ENCODE measurements at regions not wholly inside any gene's neighbourhood (a gene's known extent, or its start where the extent isn't known, plus 50 kb on each side); places are given as distances from the start of the nearest gene placed in this dataset.

DNA sequence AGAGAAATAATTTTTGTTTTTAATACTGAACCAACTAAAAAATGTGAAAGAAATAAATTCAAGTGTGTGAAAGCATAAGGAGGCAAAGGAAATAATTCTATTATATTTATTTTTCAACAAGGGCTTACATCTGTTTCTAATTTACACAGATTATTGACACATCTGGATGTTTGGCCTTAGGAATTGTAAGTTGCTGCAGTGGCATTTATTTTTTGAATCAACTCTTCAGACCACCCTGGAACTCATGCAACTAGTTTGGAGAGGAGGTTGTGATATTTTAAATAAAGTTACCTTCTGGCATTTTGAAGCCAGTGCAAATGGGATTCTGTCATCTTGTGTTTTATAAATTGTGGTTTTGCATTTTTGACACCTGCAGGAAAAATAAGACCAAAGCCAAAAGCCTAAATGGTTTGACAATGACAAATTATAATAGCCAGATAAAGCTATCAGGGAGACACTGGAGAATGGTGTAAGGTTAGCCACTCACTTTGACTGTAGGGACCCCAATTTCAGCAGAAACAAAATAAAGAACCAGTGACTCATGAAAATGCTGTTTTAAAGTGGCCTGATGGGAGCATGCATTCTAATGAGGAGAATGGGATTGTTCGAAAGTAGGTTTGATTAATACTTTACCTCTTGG lies 192.9 kb downstream of the KLF5 start:
- no peak for DNase-seq (ENCODE audit: low read depth)

DNA sequence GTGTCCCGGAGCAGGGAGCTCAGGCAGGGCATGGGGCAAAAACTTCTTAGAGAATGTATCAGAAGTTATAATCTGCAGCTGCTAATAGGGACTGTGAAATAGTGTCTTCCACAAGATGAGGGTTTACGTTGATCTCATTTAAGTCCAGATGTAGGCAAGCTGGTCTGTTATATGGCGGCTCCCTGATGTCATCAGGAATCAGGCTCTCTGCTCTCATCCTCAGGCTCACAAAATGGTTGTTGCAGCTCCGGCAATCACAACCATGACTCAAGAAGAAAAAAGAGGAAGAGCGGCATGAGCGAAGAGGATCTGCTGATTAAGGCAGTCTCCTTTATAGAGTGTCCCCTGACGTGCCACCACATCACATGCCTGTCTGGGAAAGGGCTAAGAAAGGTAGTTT lies 191.3 kb downstream of the KLF5 start:
- DNase-seq (ENCODE audit: low read depth) = no peak

- DNase-seq (ENCODE audit: low read depth) = no peak
Observed at GRCh38 chr13:73248711-73249580, 190.1 kb downstream of the KLF5 start.

- no peak for DNase-seq (ENCODE audit: low read depth)
Observed at GRCh38 chr13:73248154-73248553, 189.3 kb downstream of the KLF5 start.

- no peak for DNase-seq (ENCODE audit: low read depth)
Observed at GRCh38 chr13:73245246-73245645, 186.4 kb downstream of the KLF5 start.

GRCh38 chr13:73244467-73244866 lies 185.7 kb downstream of the KLF5 start:
- DNase-seq (ENCODE audit: low read depth) = no peak

DNA sequence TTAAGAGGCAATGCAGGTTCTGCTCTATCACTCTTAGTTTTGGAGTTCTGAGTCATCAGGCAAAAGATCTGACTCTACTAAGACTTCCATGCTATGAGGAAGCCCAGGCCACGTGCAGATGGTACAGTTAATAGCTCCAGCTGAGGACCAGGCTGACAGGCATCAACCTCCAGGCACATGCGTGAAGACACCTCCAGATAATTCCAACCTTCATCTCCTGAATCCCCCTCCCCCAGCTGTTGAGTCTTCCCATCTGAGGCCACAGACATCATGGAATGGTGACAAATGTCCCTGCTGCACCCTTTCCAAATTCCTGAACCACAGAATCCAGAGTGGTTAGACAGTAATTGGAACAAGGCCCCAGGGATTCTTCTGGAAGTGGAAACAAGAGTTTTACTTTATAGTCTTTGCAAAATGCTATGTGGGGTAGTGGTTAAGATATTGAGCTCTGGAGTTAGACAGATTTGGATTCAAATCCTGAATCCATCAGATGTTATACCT lies 183.8 kb downstream of the KLF5 start:
- DNase-seq (ENCODE audit: low read depth) = no peak

- DNase-seq (ENCODE audit: low read depth) = no peak
Observed at GRCh38 chr13:73240193-73240592, 181.4 kb downstream of the KLF5 start.

- DNase-seq (ENCODE audit: low read depth) = no peak
Observed at GRCh38 chr13:73235385-73235784, 176.6 kb downstream of the KLF5 start.

- DNase-seq (ENCODE audit: low read depth) = no peak
Observed at GRCh38 chr13:73231471-73231870, 172.7 kb downstream of the KLF5 start.

DNA sequence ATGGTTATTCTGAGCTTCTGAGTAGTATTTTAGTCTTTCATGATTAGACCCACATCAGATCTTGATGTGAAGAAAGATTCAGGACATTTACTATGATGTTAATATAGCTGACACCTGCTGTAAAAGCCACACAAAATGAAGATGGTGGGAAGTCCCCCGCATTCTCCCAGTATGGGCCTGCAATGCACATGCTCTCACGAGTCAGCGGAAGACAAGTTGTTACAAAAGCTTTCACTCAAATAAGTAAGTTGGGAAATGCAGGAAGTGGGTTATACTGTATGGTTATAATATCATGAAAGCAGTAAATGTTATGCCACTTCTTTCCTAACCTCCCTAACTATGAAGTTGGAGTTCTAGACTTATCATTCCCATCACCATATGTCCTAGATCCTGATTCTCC lies 171.9 kb downstream of the KLF5 start:
- DNase-seq (ENCODE audit: low read depth) = no peak

DNA sequence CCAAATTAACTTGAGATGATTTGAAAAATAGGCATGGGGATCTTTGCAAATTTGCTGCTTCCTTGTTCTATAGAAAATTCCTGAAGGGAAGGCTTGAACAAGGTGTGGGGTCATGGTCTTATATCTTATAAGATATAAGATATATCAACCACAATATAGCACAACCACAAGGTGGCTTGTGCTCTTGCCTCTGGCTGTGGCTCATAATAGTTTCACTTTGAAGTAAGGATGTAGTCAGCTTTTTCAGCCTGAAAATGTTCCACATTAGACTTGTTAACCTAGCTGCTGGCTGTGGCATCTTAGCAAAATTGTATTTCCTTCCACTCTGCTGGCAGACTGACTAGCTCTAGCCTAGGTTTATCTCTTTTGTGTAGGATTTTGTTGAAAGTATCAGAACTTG lies 169.7 kb downstream of the KLF5 start:
- DNase-seq (ENCODE audit: low read depth) = no peak

DNA sequence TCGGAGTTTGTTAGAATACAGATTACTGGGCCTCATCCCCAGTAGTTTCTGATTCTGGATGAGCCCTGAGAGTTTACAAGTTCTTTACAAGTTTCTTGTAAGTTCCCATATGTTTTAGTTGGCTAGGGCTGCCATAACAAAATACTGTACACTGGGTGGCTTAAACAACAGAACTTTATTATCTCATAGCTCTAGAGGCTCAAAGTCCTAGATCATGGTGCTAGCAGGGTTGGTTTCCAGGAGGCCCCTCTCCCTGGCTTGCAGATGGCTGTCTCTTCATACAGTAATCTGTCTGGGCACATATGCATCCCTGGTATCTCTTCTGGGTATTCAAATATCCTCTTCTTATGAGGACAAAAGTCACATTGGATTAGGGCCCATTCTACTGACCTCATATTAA lies 167.2 kb downstream of the KLF5 start:
- DNase-seq (ENCODE audit: low read depth) = no peak

DNA sequence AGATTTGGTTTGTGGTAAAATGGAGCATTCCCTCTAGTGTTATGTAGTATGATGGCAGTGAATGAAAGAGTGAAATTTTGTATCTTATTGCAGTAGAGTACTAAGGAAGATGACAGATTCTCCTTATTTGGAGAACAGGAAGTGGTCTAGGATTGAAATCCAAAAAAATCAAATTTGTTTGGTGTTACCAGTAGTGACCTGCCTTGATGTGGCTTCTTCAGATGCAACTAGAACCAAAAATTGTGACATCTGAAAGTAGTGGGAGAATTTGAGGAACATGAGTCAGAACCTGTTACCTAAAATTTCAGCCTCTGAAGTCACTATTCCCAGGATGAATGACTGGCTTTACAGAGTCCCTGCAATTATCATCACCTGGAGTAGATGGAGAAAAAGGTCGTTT lies 165.9 kb downstream of the KLF5 start:
- DNase-seq (ENCODE audit: low read depth) = no peak

DNA sequence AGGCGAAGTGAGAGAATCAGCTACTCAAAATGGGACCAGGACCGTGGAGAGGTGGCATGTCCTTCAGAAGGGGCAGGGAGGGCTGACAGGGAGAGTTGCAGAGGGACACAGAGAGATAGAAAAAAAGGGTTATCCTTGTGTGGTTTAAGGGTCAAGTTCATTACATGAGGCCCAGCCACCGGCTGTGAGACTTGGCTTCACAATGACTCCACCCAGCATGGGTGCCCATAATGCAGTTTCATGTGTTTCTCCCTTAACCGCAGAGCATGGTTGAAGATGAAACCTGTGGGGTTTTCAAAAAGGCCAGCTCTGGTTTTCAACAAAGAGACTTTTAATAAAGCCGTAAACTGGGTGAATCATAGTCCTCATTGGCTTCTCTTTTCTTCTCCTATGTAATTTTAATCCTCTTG lies 164.6 kb downstream of the KLF5 start:
- DNase-seq (ENCODE audit: low read depth) = peak; percentile 26

DNA sequence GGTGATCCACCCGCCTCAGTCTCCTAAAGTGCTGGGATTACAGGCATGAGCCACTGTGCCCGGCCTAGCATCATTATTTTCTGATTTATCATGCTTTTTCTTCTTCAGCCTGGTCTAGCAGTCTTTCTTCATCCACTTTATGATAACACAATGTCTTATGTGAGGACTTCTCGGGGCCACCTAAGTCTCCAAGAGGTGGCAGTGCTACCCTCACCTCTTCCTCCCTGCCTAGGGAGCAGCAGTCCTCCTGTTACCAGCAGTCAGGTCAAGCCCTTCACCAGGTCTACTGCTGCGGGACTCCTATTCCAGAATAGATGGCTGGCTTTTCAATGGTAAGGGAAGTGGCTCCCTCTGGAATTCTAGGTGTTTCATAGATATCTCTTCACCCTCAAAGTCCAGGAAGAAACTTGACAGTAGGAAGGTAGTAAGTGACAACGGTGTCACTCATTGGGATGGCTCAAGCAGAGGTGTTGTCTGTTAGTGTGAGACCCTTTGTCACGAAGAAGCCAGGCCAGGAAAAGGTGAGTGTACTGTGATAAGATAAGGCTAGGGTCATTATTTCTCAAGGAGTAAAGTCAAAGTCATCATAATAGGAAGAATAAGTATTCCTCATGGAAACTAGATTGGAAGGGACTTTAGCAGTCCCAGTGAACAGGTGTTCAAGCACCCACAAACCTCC lies 164.0 kb downstream of the KLF5 start:
- no peak for DNase-seq (ENCODE audit: low read depth)

DNA sequence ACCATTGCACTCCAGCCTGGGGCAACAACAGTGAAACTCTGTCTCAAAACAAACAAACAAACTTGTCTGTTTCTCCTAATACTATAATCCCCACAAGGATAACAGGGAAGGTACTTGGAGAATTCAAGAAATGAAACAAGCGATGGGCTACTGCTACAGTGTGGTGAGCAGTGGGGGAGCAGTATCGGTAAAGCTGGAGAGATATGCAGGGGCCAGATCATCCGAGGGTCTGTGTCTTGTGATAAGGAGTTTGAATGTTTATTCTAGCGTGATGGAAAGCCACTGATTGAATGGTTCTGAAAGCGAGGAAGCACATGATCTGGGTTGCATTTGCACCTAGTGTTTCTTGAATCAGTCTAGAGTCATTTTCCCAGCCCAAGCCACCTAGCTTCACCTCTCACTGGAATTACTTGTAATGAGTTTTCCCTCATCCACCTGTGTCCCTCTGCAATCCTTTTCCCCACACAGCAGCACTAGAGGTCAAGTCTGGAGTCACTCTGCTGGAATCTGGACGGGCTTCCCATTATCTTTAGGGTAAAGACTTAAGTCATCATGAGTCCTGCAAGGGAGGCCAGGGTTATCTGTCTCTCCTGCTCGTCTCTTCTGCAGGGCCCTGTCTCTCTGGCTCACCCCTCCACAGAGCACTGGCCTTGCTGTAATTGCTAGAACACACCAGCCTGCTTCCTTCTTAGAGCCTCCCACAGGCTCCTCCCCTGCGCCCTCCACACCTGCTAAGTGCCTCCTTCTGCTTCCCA lies 162.3 kb downstream of the KLF5 start:
- DNase-seq (ENCODE audit: low read depth) = no peak

GRCh38 chr13:73218181-73218580 lies 159.4 kb downstream of the KLF5 start:
- DNase-seq (ENCODE audit: low read depth) = no peak

GRCh38 chr13:73216381-73216831 lies 157.6 kb downstream of the KLF5 start:
- DNase-seq (ENCODE audit: low read depth) = no peak

DNA sequence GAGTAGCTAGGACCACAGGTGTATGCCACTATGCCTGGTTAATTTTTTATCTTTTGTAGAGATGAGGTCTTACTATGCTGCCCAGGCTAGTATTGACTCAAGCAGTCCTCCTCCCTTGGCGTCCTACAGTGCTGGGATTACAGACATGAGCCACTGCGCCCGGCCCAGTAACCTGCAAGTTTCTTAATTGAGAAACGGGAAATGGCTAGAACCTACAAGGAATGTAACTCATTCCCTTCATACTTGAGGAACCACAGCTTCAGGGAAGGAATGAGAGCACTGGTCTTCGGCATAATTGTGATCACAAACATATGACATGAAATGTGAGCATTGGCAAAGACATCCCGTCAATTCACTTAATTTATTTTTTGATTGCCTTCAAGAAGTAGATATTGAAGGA lies 157.0 kb downstream of the KLF5 start:
- no peak for DNase-seq (ENCODE audit: low read depth)

- no peak for DNase-seq (ENCODE audit: low read depth)
Observed at GRCh38 chr13:73212482-73212881, 153.7 kb downstream of the KLF5 start.
